ENCODE measurements at regions not wholly inside any gene's neighbourhood (a gene's known extent, or its start where the extent isn't known, plus 50 kb on each side); places are given as distances from the start of the nearest gene placed in this dataset.

GRCh38 chr12:73506611-73507010 is 1031.0 kb upstream of the ATXN7L3B start:
- 80% methylated on average over 1 of the region's 1 CpG for WGBS (ENCODE audit: insufficient coverage)
- no peak for TF ChIP-seq CTCF (IDR thresholded peaks at IDR 0.05)
- no peak overlapping the region for H3K4me3 ChIP-seq (ENCODE audit: low read length)
- H3K27ac Mint-ChIP-seq: no peak overlapping the region
- H3K36me3 Mint-ChIP-seq: no peaks in the 10 kb centered on the region
- H3K4me1 ChIP-seq (ENCODE audit: control insufficient read depth, insufficient read depth, low read length): no peaks in the 10 kb centered on the region
- H3K9me3 Mint-ChIP-seq: peaks cover 10 to 24% of the 10 kb centered on the region in 2 donors
- H3K9me3 ChIP-seq (ENCODE audit: control insufficient read depth, insufficient read depth, low read length): peaks cover 8% of the 10 kb centered on the region
- no peak overlapping the region for H3K4me3 Mint-ChIP-seq
- H3K27ac ChIP-seq (ENCODE audit: low read length): no peak overlapping the region
- H3K27me3 ChIP-seq (ENCODE audit: control insufficient read depth, insufficient read depth, low read length): no peaks in the 10 kb centered on the region
- DNase-seq (no peak), ATAC-seq (no peak)
- H3K4me1 Mint-ChIP-seq: no peaks in the 10 kb centered on the region
- no peaks in the 10 kb centered on the region for H3K27me3 Mint-ChIP-seq (ENCODE audit: low read depth in 2 of 2)
- intact Hi-C loops (cut with micrococcal nuclease): no loop called here
- H3K36me3 ChIP-seq (ENCODE audit: control insufficient read depth, insufficient read depth, low read length): no peaks in the 10 kb centered on the region

- no peak overlapping the region for H3K27ac Mint-ChIP-seq
- no peaks in the 10 kb centered on the region for H3K36me3 Mint-ChIP-seq
- Histone ChIP-seq H3K4me3 (ENCODE audit: low read length) (no peak overlapping the region), H3K27me3 (ENCODE audit: control insufficient read depth, insufficient read depth, low read length) (no peaks in the 10 kb centered on the region), H3K36me3 (ENCODE audit: control insufficient read depth, insufficient read depth, low read length) (no peaks in the 10 kb centered on the region), H3K9me3 (ENCODE audit: control insufficient read depth, insufficient read depth, low read length) (no peaks in the 10 kb centered on the region), H3K4me1 (ENCODE audit: control insufficient read depth, insufficient read depth, low read length) (no peaks in the 10 kb centered on the region), H3K27ac (ENCODE audit: low read length) (no peak overlapping the region)
- peaks cover 7 to 16% of the 10 kb centered on the region in 2 donors for H3K9me3 Mint-ChIP-seq
- intact Hi-C loops (cut with micrococcal nuclease): no loop called here
- no peak overlapping the region for H3K4me3 Mint-ChIP-seq
- DNase-seq (no peak), ATAC-seq (peak in 1 of 3 donors; percentile 7)
- TF ChIP-seq CTCF (IDR thresholded peaks at IDR 0.05): no peak
- WGBS (ENCODE audit: insufficient coverage): 58% methylated on average over 2 of the region's 3 CpGs
- H3K27me3 Mint-ChIP-seq (ENCODE audit: low read depth in 2 of 2): no peaks in the 10 kb centered on the region
- H3K4me1 Mint-ChIP-seq: no peaks in the 10 kb centered on the region
Measured at GRCh38 chr12:73514672-73515071, 1023.0 kb upstream of the ATXN7L3B start.

GRCh38 chr12:73517859-73518258 is 1019.8 kb upstream of the ATXN7L3B start:
- Mint-ChIP-seq H3K36me3 (peaks cover 8% of the 10 kb centered on the region), H3K4me1 (no peaks in the 10 kb centered on the region), H3K27me3 (ENCODE audit: low read depth in 2 of 2) (no peaks in the 10 kb centered on the region), H3K4me3 (no peak overlapping the region), H3K27ac (no peak overlapping the region), H3K9me3 (peaks cover 11 to 21% of the 10 kb centered on the region in 2 donors)
- Histone ChIP-seq H3K27ac (ENCODE audit: low read length) (no peak overlapping the region), H3K4me1 (ENCODE audit: control insufficient read depth, insufficient read depth, low read length) (no peaks in the 10 kb centered on the region), H3K36me3 (ENCODE audit: control insufficient read depth, insufficient read depth, low read length) (no peaks in the 10 kb centered on the region), H3K4me3 (ENCODE audit: low read length) (no peak overlapping the region), H3K27me3 (ENCODE audit: control insufficient read depth, insufficient read depth, low read length) (no peaks in the 10 kb centered on the region), H3K9me3 (ENCODE audit: control insufficient read depth, insufficient read depth, low read length) (peaks cover 3% of the 10 kb centered on the region)
- WGBS (ENCODE audit: insufficient coverage): 0% methylated on average over 1 of the region's 1 CpG
- intact Hi-C loops (cut with micrococcal nuclease): no loop called here
- DNase-seq: no peak
- no peak for TF ChIP-seq CTCF (IDR thresholded peaks at IDR 0.05)
- no peak for ATAC-seq

GRCh38 chr12:73529231-73529630 is 1008.4 kb upstream of the ATXN7L3B start:
- H3K27ac Mint-ChIP-seq: no peak overlapping the region
- ATAC-seq: no peak
- no peaks in the 10 kb centered on the region for H3K9me3 ChIP-seq (ENCODE audit: control insufficient read depth, insufficient read depth, low read length)
- intact Hi-C loops (cut with micrococcal nuclease): no loop called here
- no peak overlapping the region for H3K27ac ChIP-seq (ENCODE audit: low read length)
- H3K27me3 Mint-ChIP-seq (ENCODE audit: low read depth in 2 of 2): no peaks in the 10 kb centered on the region
- peaks cover 12% of the 10 kb centered on the region for H3K36me3 Mint-ChIP-seq
- H3K9me3 Mint-ChIP-seq: peaks cover 9 to 19% of the 10 kb centered on the region in 2 donors
- DNase-seq: no peak
- no peak for TF ChIP-seq CTCF (IDR thresholded peaks at IDR 0.05)
- no peaks in the 10 kb centered on the region for H3K4me1 ChIP-seq (ENCODE audit: control insufficient read depth, insufficient read depth, low read length)
- no peaks in the 10 kb centered on the region for H3K27me3 ChIP-seq (ENCODE audit: control insufficient read depth, insufficient read depth, low read length)
- no peaks in the 10 kb centered on the region for H3K36me3 ChIP-seq (ENCODE audit: control insufficient read depth, insufficient read depth, low read length)
- no peaks in the 10 kb centered on the region for H3K4me1 Mint-ChIP-seq
- H3K4me3 Mint-ChIP-seq: no peak overlapping the region
- WGBS (ENCODE audit: insufficient coverage): no CpG with 5 or more reads among the region's 1 CpG
- H3K4me3 ChIP-seq (ENCODE audit: low read length): no peak overlapping the region

Measured in natural killer cell (primary cell).